GM12878 (cell line): ENCODE measurements at regions not wholly inside any gene's neighbourhood (a gene's known extent, or its start where the extent isn't known, plus 50 kb on each side); places are given as distances from the start of the nearest gene placed in this dataset.

Source experiments
- ATAC-seq: fragments of 200-7000 bp; cut with Tn5 transposase; 3 replicates; pipeline ENCODE4 v1.9.1; 2020; ENCODE audit warnings: mild to moderate bottlenecking, moderate library complexity
- BruUV-seq: library from RNA; stranded (reverse); fragments of 400-500 nt; replicated peaks from 2 replicates; lab custom pipeline; 2021; lab: Mats Ljungman, UMichigan
- CTCF ChIA-PET: fragments of 300-600 bp; sonication (Branson Sonifier 250); formaldehyde crosslinking; extraction: SDS; loops from one replicate; lab custom pipeline; 2021; ENCODE audit warnings: inconsistent platforms; lab: Yijun Ruan, JAX
- POLR2A ChIA-PET: fragments of 350-600 bp; formaldehyde crosslinking; extraction: SDS; loops from one replicate; lab custom pipeline; 2021; ENCODE audit warnings: inconsistent platforms; lab: Charles Lee
- RAD21 ChIA-PET: fragments of 300-600 bp; sonication (Branson Sonifier 250); formaldehyde crosslinking; loops from one replicate; lab custom pipeline; 2023; ENCODE audit warnings: antibody characterized with exemption; ENCODE audit not compliant: unreplicated experiment; lab: Charles Lee
- SMC1A ChIA-PET: fragments of 300-600 bp; sonication (Branson Sonifier 250); formaldehyde crosslinking; loops from one replicate; lab custom pipeline; 2023; ENCODE audit not compliant: unreplicated experiment, uncharacterized antibody; lab: Charles Lee
- DNase-seq: peaks from one replicate; pipeline ENCODE4 v3.0.0-alpha.2; 2011; ENCODE audit warnings: low read depth, low spot score
- FAIRE-seq: peaks from 3 replicates; lab custom pipeline; 2011; peaks lifted over from hg19 to GRCh38; lab: Jason Lieb, UNC
- H2AFZ ChIP-seq: 2 replicates; pipeline ENCODE4 v1.6.0; 2011; ENCODE audit warnings: low read depth, low read length, control low read depth; ENCODE audit not compliant: control insufficient read depth
- H3K27ac ChIP-seq: 2 replicates; pipeline ENCODE4 v1.5.1; 2011; ENCODE audit warnings: control low read depth; ENCODE audit not compliant: control insufficient read depth, insufficient read depth
- H3K27me3 ChIP-seq, 2 experiments: replicated peaks in 1 of 2; 2 replicates each; pipeline versions ENCODE4 v1.6.0 to v1.6.1; 2011; ENCODE audit warnings: low read length in 1 of 2; ENCODE audit not compliant: control insufficient read depth in 2 of 2, insufficient read depth in 2 of 2
- H3K36me3 ChIP-seq, 2 experiments: 2 replicates each; pipeline ENCODE4 v1.5.1; 2011; ENCODE audit warnings: low read length in 1 of 2; ENCODE audit not compliant: control insufficient read depth in 2 of 2, insufficient read depth in 2 of 2
- H3K4me1 ChIP-seq: 2 replicates; pipeline ENCODE4 v1.6.1; 2011; ENCODE audit warnings: mild to moderate bottlenecking, low read length, moderate library complexity, mixed read lengths; ENCODE audit not compliant: control insufficient read depth, insufficient read depth
- H3K4me2 ChIP-seq: 2 replicates; pipeline ENCODE4 v1.6.0; 2011; ENCODE audit warnings: control low read depth; ENCODE audit not compliant: control insufficient read depth, insufficient read depth
- H3K4me3 ChIP-seq: fragments of 200-600 bp; sonication (generic); 2 replicates; pipeline ENCODE4 v1.5.1; 2016
- H3K79me2 ChIP-seq: 2 replicates; pipeline ENCODE4 v1.6.0; 2011; ENCODE audit warnings: low read length; ENCODE audit not compliant: control insufficient read depth, insufficient read depth
- H3K9ac ChIP-seq: 2 replicates; pipeline ENCODE4 v1.8.0; 2011; ENCODE audit warnings: low read length, control low read depth, mixed read lengths; ENCODE audit not compliant: control insufficient read depth, insufficient read depth
- H3K9me3 ChIP-seq: replicated peaks from 3 replicates; pipeline ENCODE4 v1.5.1; 2011; ENCODE audit warnings: mild to moderate bottlenecking, low read length; ENCODE audit not compliant: control insufficient read depth, insufficient read depth
- H4K20me1 ChIP-seq: 2 replicates; pipeline ENCODE4 v1.6.0; 2011; ENCODE audit not compliant: control insufficient read depth, insufficient read depth
- HDGF ChIP-seq: fragments of 450-650 bp; IDR thresholded peaks from 2 replicates; pipeline ENCODE4 v1.6.1; 2016; ENCODE audit warnings: antibody characterized with exemption
- IKZF2 ChIP-seq, 2 experiments: fragments of 450-650 bp; IDR thresholded peaks; 2 replicates each; pipeline ENCODE4 v1.6.1; 2017; ENCODE audit warnings: mild to moderate bottlenecking in 2 of 2, moderate library complexity in 2 of 2
- POLR2AphosphoS2 ChIP-seq: IDR thresholded peaks from 2 replicates; pipeline ENCODE4 v1.6.1; 2011; ENCODE audit warnings: low read depth, mild to moderate bottlenecking, low read length, improper control_type of control experiment, moderate library complexity
- STAT3 ChIP-seq: IDR thresholded peaks from 2 replicates; pipeline ENCODE4 v1.6.1; 2011; ENCODE audit warnings: low read depth, low read length, improper control_type of control experiment
- TCF3 ChIP-seq: IDR thresholded peaks from 2 replicates; pipeline ENCODE4 v1.6.1; 2012; ENCODE audit warnings: low read depth, mild to moderate bottlenecking, low read length, borderline replicate concordance; ENCODE audit not compliant: insufficient read depth
- ZZZ3 ChIP-seq: IDR thresholded peaks from 2 replicates; pipeline ENCODE4 v1.6.1; 2011; ENCODE audit warnings: low read depth; ENCODE audit not compliant: control insufficient read depth, insufficient read length
- in situ Hi-C: fragments of 300-500 bp; cut with MboI; formaldehyde crosslinking; loops from 9 replicates; pipeline ENCODE4 v1.14.3; 2018; ENCODE audit warnings: mixed read lengths
- intact Hi-C: fragments of 100-400 bp; cut with micrococcal nuclease; formaldehyde crosslinking; loops from one replicate; pipeline ENCODE4 v1.14.2; 2022; ENCODE audit not compliant: unreplicated experiment
- TF ChIP-seq, protein P1 (sequence below): IDR thresholded peaks from 2 replicates; pipeline ENCODE4 v1.6.1; 2012; ENCODE audit warnings: low read depth, low read length, improper control_type of control experiment
- TF ChIP-seq, protein P2 (sequence below): fragments of 450-650 bp; formaldehyde crosslinking; IDR thresholded peaks from 2 replicates; pipeline ENCODE4 v1.4.0; 2022; ENCODE audit warnings: mild to moderate bottlenecking, moderate library complexity
- TF ChIP-seq, protein P3 (sequence below): fragments of 450-650 bp; conservative IDR thresholded peaks from 2 replicates; pipeline ENCODE4 v1.6.1; 2017; ENCODE audit warnings: mild to moderate bottlenecking, moderate library complexity
- TF ChIP-seq, protein P4 (sequence below): fragments of 450-650 bp; IDR thresholded peaks from 2 replicates; pipeline ENCODE4 v1.6.1; 2016; ENCODE audit warnings: mild to moderate bottlenecking
- TF ChIP-seq, protein P5 (sequence below): fragments of 450-650 bp; formaldehyde crosslinking; IDR thresholded peaks from 2 replicates; pipeline ENCODE4 v1.5.0; 2022; ENCODE audit warnings: mild to moderate bottlenecking, missing genetic modification characterization
- TF ChIP-seq, protein P6 (sequence below): IDR thresholded peaks from 2 replicates; pipeline ENCODE4 v1.6.1; 2011; ENCODE audit warnings: mild to moderate bottlenecking, low read depth, low read length, moderate library complexity; ENCODE audit not compliant: insufficient replicate concordance

DNA sequence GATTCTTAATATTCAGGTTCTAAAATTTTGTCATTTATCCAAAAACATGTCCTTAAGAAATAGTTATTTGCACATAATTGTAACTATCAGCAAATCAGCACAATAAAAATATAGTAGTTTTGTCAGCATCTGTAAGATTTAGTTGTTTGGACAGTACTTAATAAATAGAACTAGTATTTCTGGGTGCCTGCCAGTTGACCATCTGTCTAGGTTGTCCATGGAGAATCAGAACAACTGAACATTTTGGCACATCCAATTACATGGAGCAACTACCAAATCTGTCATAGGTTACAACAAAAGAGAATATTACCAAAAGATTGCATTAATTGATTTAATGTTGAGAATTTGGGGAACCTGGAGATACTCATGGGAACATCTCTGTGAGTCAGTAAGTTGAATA lies 305.5 kb upstream of the TACR3 start:
- RAD21 ChIA-PET: no interaction called here
- Histone ChIP-seq H3K4me3 (no peak overlapping the region), H2AFZ (no peak overlapping the region), H4K20me1 (no peaks in the 10 kb centered on the region), H3K79me2 (no peaks in the 10 kb centered on the region), H3K27me3 (no peaks in the 10 kb centered on the region), H3K27ac (no peak overlapping the region), H3K4me2 (no peak overlapping the region), H3K4me1 (no peaks in the 10 kb centered on the region), H3K36me3 (no peaks in the 10 kb centered on the region), H3K9me3 (no peaks in the 10 kb centered on the region), H3K9ac (no peak overlapping the region)
- no TSS peak for BruUV-seq
- SMC1A ChIA-PET: no interaction called here
- intact Hi-C loops: no loop called here
- FAIRE-seq (no peak), DNase-seq (no peak), ATAC-seq (no peak)
- POLR2A ChIA-PET: no interaction called here
- CTCF ChIA-PET: no interaction called here
- in situ Hi-C loops: no loop called here
- TF ChIP-seq POLR2AphosphoS2: no peak
- TF ChIP-seq, protein P1, sequence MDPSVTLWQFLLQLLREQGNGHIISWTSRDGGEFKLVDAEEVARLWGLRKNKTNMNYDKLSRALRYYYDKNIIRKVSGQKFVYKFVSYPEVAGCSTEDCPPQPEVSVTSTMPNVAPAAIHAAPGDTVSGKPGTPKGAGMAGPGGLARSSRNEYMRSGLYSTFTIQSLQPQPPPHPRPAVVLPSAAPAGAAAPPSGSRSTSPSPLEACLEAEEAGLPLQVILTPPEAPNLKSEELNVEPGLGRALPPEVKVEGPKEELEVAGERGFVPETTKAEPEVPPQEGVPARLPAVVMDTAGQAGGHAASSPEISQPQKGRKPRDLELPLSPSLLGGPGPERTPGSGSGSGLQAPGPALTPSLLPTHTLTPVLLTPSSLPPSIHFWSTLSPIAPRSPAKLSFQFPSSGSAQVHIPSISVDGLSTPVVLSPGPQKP: no peak
- TF ChIP-seq, protein P2, sequence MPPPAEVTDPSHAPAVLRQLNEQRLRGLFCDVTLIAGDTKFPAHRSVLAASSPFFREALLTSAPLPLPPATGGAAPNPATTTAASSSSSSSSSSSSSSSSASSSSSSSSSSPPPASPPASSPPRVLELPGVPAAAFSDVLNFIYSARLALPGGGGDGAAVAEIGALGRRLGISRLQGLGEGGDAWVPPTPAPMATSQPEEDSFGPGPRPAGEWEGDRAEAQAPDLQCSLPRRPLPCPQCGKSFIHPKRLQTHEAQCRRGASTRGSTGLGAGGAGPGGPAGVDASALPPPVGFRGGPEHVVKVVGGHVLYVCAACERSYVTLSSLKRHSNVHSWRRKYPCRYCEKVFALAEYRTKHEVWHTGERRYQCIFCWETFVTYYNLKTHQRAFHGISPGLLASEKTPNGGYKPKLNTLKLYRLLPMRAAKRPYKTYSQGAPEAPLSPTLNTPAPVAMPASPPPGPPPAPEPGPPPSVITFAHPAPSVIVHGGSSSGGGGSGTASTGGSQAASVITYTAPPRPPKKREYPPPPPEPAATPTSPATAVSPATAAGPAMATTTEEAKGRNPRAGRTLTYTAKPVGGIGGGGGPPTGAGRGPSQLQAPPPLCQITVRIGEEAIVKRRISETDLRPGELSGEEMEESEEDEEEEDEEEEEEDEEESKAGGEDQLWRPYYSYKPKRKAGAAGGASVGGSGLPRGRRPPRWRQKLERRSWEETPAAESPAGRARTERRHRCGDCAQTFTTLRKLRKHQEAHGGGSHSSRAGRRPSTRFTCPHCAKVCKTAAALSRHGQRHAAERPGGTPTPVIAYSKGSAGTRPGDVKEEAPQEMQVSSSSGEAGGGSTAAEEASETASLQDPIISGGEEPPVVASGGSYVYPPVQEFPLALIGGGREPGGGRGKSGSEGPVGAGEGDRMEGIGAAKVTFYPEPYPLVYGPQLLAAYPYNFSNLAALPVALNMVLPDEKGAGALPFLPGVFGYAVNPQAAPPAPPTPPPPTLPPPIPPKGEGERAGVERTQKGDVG: no peak
- TF ChIP-seq ZZZ3: no peak
- TF ChIP-seq IKZF2 (IDR thresholded peaks at IDR 0.05): no peak
- TF ChIP-seq HDGF: no peak
- TF ChIP-seq, protein P3, sequence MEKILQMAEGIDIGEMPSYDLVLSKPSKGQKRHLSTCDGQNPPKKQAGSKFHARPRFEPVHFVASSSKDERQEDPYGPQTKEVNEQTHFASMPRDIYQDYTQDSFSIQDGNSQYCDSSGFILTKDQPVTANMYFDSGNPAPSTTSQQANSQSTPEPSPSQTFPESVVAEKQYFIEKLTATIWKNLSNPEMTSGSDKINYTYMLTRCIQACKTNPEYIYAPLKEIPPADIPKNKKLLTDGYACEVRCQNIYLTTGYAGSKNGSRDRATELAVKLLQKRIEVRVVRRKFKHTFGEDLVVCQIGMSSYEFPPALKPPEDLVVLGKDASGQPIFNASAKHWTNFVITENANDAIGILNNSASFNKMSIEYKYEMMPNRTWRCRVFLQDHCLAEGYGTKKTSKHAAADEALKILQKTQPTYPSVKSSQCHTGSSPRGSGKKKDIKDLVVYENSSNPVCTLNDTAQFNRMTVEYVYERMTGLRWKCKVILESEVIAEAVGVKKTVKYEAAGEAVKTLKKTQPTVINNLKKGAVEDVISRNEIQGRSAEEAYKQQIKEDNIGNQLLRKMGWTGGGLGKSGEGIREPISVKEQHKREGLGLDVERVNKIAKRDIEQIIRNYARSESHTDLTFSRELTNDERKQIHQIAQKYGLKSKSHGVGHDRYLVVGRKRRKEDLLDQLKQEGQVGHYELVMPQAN: no peak
- TF ChIP-seq, protein P4, sequence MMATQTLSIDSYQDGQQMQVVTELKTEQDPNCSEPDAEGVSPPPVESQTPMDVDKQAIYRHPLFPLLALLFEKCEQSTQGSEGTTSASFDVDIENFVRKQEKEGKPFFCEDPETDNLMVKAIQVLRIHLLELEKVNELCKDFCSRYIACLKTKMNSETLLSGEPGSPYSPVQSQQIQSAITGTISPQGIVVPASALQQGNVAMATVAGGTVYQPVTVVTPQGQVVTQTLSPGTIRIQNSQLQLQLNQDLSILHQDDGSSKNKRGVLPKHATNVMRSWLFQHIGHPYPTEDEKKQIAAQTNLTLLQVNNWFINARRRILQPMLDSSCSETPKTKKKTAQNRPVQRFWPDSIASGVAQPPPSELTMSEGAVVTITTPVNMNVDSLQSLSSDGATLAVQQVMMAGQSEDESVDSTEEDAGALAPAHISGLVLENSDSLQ: no peak
- no peak for TF ChIP-seq TCF3
- TF ChIP-seq, protein P5, sequence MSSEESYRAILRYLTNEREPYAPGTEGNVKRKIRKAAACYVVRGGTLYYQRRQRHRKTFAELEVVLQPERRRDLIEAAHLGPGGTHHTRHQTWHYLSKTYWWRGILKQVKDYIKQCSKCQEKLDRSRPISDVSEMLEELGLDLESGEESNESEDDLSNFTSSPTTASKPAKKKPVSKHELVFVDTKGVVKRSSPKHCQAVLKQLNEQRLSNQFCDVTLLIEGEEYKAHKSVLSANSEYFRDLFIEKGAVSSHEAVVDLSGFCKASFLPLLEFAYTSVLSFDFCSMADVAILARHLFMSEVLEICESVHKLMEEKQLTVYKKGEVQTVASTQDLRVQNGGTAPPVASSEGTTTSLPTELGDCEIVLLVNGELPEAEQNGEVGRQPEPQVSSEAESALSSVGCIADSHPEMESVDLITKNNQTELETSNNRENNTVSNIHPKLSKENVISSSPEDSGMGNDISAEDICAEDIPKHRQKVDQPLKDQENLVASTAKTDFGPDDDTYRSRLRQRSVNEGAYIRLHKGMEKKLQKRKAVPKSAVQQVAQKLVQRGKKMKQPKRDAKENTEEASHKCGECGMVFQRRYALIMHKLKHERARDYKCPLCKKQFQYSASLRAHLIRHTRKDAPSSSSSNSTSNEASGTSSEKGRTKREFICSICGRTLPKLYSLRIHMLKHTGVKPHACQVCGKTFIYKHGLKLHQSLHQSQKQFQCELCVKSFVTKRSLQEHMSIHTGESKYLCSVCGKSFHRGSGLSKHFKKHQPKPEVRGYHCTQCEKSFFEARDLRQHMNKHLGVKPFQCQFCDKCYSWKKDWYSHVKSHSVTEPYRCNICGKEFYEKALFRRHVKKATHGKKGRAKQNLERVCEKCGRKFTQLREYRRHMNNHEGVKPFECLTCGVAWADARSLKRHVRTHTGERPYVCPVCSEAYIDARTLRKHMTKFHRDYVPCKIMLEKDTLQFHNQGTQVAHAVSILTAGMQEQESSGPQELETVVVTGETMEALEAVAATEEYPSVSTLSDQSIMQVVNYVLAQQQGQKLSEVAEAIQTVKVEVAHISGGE (CRISPR knock-in tag): no peak
- TF ChIP-seq, protein P6, sequence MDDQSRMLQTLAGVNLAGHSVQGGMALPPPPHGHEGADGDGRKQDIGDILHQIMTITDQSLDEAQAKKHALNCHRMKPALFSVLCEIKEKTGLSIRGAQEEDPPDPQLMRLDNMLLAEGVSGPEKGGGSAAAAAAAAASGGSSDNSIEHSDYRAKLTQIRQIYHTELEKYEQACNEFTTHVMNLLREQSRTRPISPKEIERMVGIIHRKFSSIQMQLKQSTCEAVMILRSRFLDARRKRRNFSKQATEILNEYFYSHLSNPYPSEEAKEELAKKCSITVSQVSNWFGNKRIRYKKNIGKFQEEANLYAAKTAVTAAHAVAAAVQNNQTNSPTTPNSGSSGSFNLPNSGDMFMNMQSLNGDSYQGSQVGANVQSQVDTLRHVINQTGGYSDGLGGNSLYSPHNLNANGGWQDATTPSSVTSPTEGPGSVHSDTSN: no peak
- no peak for TF ChIP-seq STAT3
